ENCODE measurements at regions not wholly inside any gene's neighbourhood (a gene's known extent, or its start where the extent isn't known, plus 50 kb on each side); places are given as distances from the start of the nearest gene placed in this dataset.
"Not testable (repeated sequence)": the region's sequence is repeated elsewhere in the genome, so short reads cannot be mapped to it uniquely, and the experiment has no call there.

GRCh38 chr3:75320369-75320768 lies 343.8 kb upstream of the FRG2C start:
- no peak for DNase-seq (ENCODE audit: low read depth)
- no peak overlapping the region for H3K4me3 ChIP-seq (replicated peaks; ENCODE audit: low read depth, low read length)
- no peak for TF ChIP-seq CTCF (IDR thresholded peaks at IDR 0.05; ENCODE audit: low read length, missing control alignments)

- no peak overlapping the region for H3K4me3 ChIP-seq (replicated peaks; ENCODE audit: low read depth, low read length)
- no peak for TF ChIP-seq CTCF (IDR thresholded peaks at IDR 0.05; ENCODE audit: low read length, missing control alignments)
- no peak for DNase-seq (ENCODE audit: low read depth)
These were observed 343.1 kb upstream of the FRG2C start for GRCh38 chr3:75321060-75321459.

GRCh38 chr3:75323936-75324335 lies 340.2 kb upstream of the FRG2C start:
- not testable (repeated sequence) for DNase-seq (ENCODE audit: low read depth); H3K4me3 ChIP-seq (replicated peaks; ENCODE audit: low read depth, low read length)

- no peak for DNase-seq (ENCODE audit: low read depth)
- no peak overlapping the region for H3K4me3 ChIP-seq (replicated peaks; ENCODE audit: low read depth, low read length)
- TF ChIP-seq CTCF (IDR thresholded peaks at IDR 0.05; ENCODE audit: low read length, missing control alignments), result no peak
These were observed 338.4 kb upstream of the FRG2C start for GRCh38 chr3:75325716-75326115.

GRCh38 chr3:75327453-75327852 lies 336.7 kb upstream of the FRG2C start:
- no peak for TF ChIP-seq CTCF (IDR thresholded peaks at IDR 0.05; ENCODE audit: low read length, missing control alignments)
- no peak for DNase-seq (ENCODE audit: low read depth)
- H3K4me3 ChIP-seq (replicated peaks; ENCODE audit: low read depth, low read length), result no peak overlapping the region

GRCh38 chr3:75329476-75330097 lies 334.5 kb upstream of the FRG2C start:
- TF ChIP-seq CTCF (IDR thresholded peaks at IDR 0.05; ENCODE audit: low read length, missing control alignments), result no peak
- H3K4me3 ChIP-seq (replicated peaks; ENCODE audit: low read depth, low read length), result no peak overlapping the region
- no peak for DNase-seq (ENCODE audit: low read depth)

GRCh38 chr3:75330446-75330845 lies 333.7 kb upstream of the FRG2C start:
- DNase-seq (ENCODE audit: low read depth); H3K4me3 ChIP-seq (replicated peaks; ENCODE audit: low read depth, low read length): not testable (repeated sequence)

GRCh38 chr3:75332090-75332489 lies 332.0 kb upstream of the FRG2C start:
- not testable (repeated sequence) for DNase-seq (ENCODE audit: low read depth); H3K4me3 ChIP-seq (replicated peaks; ENCODE audit: low read depth, low read length)

GRCh38 chr3:75332794-75333193 lies 331.3 kb upstream of the FRG2C start:
- TF ChIP-seq CTCF (IDR thresholded peaks at IDR 0.05; ENCODE audit: low read length, missing control alignments), result no peak
- DNase-seq (ENCODE audit: low read depth), result no peak
- no peak overlapping the region for H3K4me3 ChIP-seq (replicated peaks; ENCODE audit: low read depth, low read length)
